Right lobe of liver (tissue), 4 donors: ENCODE measurements at regions not wholly inside any gene's neighbourhood (a gene's known extent, or its start where the extent isn't known, plus 50 kb on each side); places are given as distances from the start of the nearest gene placed in this dataset.

Experiments
- POLR2A ChIP-seq: fragments of 450-650 bp; IDR thresholded peaks from one replicate; pipeline ENCODE4 v1.6.1; 2017; ENCODE audit warnings: antibody characterized with exemption, mild to moderate bottlenecking
- TF ChIP-seq, protein P1 (sequence below), 4 donors: fragments of 200-600 bp in 3 of 4; fragments of 450-650 bp in 1 of 4; IDR thresholded peaks; one replicate each; pipeline versions ENCODE4 v1.5.1 to v1.8.0; 2016 to 2022; ENCODE audit warnings: antibody characterized with exemption in 4 of 4, mild to moderate bottlenecking in 2 of 4
- donor health status: DM: no; HTN: no; CAD: no.
- donor health status: DM: no; HTN: no; CAD: no.
- donor health status: DM: no; HTN: yes; CAD: no.

GRCh38 chr17:83145358-83145738, 65.9 kb downstream of the METRNL start:
- TF ChIP-seq, protein P1, sequence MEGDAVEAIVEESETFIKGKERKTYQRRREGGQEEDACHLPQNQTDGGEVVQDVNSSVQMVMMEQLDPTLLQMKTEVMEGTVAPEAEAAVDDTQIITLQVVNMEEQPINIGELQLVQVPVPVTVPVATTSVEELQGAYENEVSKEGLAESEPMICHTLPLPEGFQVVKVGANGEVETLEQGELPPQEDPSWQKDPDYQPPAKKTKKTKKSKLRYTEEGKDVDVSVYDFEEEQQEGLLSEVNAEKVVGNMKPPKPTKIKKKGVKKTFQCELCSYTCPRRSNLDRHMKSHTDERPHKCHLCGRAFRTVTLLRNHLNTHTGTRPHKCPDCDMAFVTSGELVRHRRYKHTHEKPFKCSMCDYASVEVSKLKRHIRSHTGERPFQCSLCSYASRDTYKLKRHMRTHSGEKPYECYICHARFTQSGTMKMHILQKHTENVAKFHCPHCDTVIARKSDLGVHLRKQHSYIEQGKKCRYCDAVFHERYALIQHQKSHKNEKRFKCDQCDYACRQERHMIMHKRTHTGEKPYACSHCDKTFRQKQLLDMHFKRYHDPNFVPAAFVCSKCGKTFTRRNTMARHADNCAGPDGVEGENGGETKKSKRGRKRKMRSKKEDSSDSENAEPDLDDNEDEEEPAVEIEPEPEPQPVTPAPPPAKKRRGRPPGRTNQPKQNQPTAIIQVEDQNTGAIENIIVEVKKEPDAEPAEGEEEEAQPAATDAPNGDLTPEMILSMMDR (IDR thresholded peaks at IDR 0.05): no peak
- no peak for TF ChIP-seq POLR2A
